HG03575 (cell line): ENCODE measurements at regions not wholly inside any gene's neighbourhood (a gene's known extent, or its start where the extent isn't known, plus 50 kb on each side); places are given as distances from the start of the nearest gene placed in this dataset.

Source experiments
- ATAC-seq: cut with Tn5 transposase; IDR thresholded peaks from one replicate; pipeline ENCODE4 v1.9.1; 2021; ENCODE audit not compliant: unreplicated experiment, insufficient number of reproducible peaks, low FRiP score; ENCODE audit errors: extremely low read depth

DNA sequence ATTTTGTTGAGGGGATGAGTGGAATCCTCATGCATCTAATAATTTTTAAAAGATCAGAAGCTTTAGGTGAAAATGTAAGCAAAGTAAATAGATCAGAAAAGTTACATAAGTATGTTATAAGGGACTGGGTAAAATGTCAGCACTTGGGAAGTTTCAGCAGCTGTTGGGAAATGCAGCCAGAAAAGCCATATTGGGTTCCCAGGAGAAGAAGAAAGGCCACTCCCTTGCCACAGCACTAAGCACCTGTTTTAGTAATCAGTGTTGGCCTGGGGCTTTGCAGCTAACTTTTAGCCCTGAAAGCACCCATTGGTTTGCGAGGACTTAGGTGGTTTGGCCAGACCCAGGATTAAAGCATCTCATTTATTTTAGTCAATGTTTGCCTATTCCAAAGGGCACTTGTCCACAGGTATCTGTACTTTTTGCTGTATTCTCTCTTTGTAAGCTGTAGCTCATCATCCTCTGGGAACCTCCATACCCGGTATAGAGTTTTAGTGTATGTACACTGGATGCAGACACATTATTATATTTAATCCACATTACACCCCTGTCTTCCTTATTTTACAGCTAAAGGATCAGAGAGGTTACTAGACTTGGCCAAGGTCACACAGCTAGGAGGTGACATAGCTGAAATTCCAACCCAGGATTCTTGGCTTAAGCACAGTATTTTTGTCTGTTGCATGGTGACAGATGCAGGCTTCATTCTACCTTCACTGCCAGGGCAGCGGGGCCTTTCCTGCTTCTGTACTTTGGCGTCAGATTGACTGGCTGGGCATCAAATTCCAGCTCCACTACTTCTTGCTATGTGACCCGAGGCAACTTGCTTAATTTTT lies 127.7 kb upstream of the SESN3 start:
- ATAC-seq = no peak

DNA sequence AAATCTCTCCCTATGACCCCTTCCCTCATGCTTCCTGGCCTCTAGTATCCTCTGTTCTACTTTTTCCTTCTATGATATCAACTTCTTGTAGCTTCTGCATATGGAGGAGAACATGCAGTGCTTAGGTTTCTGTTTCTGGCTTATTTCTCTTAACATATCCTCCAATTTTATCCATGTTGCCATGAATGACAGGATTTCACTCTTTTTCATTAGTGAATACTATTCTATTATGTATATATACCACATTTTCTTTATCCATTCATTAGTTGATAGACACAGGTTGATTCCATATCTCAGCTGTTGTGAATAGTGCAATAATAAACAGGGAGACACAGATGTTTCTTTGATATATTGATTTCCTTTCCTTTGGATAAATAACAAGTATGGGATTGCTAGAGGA lies 123.3 kb upstream of the SESN3 start:
- no peak for ATAC-seq

DNA sequence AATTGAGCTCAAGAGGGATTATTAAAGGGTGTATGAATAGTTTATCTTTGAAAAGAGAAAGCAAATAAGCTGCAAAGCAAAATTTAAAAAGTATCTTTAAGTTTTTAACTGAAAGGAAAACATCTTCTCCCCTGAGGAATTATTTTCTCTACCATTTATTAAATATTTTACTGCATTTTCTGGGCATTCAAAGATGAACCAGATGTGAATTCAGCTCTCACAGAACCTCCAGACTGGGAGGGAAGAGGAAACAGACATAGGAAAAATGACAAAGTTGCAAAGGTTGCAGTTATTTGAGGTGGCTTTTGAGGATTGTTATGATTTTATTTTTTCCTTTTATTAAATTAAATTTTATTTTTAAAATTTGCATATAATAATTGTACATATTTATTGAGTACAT lies 122.7 kb upstream of the SESN3 start:
- no peak for ATAC-seq

DNA sequence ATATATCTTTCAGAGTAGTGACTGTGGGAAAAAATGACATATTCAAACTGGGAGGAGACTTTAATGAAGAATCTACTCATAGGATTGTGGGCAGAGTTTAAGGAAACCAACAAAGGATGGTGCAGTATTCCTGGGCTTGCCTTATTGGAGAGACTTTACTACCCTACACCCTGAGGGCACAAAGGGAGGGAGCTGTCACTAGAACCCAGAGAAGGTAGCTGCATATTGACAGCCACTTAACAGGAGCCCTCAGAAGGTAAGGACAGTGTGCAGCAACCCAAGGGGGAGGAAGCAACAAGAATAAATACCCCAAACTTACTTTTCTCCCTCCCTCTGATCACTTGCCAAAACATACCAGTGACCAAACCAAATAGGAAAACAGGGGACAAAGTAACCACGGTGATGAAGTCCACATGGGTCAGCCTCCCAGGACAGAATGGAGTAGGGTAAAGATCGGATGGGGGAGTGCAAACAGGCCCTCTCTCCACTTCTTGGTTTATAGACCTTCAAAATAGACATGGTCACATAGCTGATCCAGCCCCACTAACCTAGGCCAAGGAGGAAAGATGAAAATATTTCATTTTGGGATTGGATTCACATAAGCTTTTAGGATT lies 121.8 kb upstream of the SESN3 start:
- ATAC-seq = no peak

DNA sequence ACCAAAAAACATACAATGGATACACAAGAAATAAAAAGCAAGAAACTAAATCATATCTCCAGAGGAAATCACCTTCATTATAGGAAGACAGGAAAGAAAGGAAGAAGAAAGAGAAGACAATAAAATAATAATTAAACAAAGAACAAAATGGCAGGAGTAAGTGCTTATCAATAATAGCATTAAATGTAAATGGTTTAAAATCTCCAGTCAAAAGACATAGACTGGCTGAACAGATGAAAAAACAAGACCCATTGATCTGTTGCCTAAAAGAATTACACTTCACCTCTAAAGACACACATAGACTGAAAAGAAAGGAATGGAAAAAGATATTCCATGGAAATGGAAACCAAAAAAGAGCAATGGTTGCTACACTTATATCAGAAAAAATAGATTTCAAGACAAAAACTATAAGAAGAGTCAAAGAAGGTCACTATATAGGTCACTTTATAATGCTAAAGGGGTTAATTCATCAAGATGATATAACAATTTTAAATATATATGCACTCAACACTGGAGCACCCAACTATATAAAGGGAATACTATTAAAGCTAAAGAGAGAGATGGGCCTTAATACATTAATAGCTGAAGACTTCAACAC lies 118.4 kb upstream of the SESN3 start:
- no peak for ATAC-seq

DNA sequence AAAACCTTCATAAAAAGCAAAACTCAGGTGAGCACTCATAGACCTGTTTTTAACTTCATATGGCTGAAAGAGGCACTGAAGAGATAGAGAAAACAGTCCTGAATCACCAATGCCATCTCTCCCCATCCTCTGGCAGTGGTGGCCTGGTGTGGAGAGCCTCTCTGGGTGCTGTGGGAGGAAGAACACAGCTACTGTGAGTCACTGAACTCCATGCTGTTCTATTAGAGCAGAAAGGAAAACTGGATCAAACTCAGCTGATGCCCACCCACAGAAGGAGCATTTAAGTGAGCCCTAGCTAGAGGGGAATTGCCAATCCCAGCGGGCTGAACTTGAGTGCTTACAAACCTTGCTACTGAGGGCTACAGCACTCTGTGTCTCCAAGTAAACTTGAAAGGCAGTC lies 115.3 kb upstream of the SESN3 start:
- no peak for ATAC-seq

DNA sequence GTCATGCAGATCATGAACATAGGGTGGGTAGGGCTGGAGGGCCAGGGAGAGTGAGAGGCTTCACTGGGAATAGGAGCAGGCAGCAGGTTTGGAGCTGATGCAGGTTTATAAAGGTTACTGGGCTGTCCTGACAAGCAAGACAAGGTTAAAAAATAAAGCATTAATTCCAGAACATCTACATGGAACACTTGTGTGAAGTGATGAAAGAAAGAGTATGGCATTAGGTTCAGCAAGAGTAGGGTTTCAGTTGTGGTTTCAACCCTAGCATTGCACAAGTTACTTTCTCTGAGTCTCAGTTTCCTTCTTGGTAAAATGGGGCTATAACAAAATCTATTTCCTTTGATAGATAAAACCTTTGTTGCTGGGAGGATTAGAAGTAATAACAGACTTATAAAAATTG lies 114.6 kb upstream of the SESN3 start:
- no peak for ATAC-seq

DNA sequence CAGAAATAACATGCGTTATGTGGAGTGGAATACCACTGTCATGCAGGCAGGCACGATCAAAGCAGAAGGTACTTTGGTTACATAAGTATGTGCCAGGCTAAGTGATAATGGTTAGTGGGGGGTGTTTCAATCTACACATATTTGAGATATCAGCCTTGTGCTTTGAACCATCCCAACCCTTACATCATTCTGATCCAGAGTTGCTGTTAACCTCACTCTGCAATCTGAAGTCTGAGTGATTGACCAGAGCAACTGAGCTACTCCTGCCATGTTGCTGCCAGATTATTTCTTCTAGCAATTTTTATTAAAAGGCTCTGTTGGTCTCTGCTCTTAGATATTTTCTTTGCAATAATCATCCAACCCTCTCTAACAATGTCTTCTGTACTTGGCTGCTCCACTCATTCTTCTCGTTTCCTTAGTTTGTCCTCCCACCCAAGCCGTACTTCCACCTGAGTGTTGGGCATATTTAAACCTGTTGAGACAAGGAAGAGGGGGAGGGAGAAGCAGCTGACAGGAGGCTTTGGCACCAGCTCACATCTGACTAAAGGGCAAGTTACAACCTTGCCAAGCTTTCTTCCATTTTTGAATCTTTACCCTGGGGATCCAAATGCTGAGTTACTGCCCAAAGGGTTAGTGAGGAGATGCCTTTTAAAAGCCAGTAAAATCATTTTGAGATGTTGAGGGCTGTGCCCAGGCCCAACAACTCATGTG lies 114.1 kb upstream of the SESN3 start:
- no peak for ATAC-seq

DNA sequence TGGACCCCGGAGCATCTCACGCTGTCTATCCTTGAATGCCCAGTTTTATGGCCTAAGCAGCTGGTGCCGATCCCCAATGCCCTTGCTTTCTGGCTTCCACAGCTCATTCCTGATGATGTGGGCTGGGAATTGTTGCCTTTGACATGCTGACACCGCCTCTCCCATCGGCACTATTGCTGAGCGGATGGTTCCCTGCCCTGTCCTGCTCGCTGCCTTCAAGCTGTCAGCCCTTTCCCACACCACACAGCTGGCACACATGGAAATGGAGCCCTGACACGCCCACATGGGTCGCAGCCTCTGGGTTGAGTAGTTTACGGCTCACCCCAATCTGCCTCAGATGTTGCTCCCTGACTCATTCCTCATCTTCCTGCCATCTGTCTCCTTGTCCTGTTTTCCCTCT lies 110.2 kb upstream of the SESN3 start:
- no peak for ATAC-seq

DNA sequence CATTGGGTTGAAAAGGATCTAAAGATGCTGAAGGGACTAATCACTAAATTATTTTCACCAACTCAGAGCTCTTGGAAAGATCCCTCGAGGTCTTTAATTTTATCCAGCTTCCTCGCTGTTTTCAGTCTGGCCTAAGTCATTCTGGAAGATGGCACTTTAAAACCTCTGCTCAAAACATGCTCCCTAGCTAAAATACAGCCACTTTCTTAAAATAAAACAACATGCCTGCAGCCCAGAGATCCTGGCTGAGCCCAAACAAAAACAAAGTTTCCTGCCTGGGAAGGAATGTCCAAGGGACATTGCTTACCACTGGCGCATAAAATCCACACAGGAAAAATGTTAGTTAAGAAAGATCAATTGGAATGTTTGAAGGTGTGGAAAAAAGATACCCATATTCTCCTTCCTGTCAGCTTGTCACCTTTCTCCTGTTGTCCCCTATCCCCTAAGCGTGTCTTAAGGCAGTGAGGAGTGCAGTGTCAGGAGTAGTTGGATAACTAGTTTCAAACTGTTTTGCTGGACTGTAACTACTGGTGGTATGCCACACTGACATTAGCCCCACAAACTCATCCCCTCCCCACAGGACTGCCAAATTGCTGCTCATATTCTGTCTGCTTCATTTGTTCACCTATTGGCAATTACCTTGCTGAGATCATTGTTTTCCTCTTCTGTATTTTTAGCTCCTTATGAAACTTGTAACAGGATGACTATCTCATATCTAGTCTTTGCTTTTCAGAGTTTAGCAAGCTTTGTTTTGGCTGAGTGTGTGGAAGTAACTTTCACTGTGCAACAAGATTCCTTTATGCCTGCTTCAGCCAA lies 108.3 kb upstream of the SESN3 start:
- no peak for ATAC-seq

DNA sequence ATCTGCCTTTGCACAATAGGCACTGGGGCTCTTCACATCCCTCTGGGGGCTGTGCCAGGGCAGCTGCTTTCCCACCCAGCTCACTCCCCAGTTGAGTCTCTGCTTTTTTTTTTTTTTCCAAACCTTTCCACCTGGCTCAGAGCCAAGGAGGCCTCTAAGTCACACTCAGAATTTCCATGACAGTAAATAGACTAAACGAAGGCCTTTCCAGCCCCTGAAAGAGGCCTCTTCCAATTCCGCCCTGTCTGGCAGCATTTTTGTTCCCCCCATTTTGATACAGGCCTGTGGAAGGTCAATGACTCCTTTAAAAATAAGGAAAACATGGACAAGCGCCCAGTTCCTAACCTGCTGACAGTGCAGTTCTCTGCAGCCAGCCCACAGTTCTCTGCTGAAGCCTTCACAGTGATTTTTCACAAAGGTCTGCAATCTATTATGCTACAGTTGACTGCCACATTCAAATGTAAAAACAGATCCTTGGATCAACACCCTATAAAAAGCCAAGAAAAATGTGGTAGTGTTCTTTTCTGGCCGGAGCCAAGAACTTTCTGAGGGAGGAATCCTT lies 107.5 kb upstream of the SESN3 start:
- ATAC-seq = no peak

DNA sequence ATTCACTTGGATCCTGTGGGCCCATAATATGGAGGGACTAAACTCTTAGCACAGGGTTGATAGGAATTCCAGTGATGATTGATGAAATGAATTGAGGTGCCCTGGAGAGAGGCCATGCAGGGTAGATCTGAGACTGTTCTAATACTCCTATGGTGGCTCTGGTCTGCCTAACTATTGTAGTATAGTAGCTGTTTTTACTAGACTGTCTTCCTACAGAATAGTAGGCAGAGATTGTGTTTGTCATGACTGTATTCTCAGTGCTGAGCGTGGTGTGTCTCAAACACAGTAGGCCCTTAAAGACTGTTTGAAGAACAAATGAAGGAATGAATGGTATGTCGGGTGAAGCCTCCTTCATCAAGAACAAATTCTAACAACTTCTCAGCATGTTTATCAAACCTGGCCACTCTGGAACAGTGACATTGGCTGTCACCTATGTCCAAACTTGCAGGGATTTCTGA lies 107.0 kb upstream of the SESN3 start:
- ATAC-seq = peak; percentile 4

DNA sequence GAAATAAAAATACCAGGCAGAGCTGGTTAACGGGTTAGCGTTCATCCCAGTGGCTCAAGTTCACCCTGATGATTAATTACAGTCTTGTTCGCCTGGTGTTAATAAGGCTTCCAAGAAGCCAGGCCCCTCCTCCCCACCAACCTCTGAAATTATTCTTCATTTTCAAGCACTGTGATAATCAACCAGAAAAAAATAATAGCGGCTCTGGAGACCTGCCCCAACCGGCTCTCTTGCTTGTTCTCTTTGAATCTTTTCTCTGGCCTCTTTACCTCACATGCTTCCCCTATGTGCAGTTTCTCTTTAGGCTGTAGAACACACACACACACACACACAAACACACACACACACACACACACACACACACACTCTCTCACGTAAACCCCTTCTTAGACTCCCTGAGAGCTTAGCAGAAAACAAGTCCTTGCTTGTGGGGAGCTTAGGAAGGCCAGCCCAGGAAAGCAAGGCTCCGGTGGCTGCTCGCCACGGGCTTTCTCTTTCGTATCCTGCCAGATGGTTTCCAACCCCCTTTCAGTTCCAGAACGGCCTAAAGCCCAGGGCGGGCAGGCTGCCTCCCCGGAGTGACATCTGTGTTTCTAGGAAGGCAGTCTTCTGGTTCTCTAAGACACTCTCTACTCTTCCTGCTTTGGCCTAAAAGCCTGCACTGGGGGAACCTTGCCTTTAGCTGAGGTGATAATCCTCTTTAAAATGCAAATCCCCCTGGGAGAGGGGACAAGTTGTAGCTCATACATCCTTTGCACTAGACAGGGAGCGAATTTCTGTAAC lies 106.4 kb upstream of the SESN3 start:
- peak; percentile 62 for ATAC-seq

DNA sequence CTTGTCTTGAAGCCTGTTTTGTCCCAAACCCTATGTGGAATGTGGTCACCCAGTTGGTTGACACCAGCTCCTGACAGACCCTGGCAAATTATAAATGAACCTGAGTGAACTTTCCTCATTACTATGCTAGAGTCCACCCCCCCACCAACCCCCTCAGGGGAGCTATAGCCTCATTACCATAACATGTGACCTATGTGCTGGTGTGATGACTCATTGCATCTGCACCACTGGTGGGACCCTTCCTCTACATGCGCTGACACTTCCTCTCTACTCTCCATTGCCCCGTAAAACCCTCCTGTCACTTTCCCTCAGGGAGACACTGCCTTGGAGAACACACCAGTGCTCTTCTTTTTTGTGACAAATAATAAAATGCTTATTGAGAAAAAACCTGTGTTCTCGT lies 105.0 kb upstream of the SESN3 start:
- no peak for ATAC-seq

DNA sequence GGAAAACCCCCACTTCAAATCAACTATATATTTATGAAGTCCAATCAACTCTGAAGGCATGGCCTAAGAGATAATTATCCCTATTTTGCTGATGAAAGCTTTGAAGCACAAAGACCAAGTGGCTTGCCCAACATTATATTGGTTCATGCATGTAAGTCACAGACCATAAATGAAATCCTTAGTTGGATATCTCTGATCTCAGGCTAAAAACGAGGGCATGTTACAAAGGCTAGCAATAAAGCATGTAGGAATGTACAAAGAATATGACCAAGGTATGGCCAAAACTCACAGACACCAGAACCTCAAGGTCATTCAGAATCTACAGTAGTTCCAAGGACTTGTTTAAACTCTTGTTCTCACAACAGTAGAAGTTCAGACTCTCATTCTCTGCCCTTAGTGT lies 100.2 kb upstream of the SESN3 start:
- no peak for ATAC-seq

DNA sequence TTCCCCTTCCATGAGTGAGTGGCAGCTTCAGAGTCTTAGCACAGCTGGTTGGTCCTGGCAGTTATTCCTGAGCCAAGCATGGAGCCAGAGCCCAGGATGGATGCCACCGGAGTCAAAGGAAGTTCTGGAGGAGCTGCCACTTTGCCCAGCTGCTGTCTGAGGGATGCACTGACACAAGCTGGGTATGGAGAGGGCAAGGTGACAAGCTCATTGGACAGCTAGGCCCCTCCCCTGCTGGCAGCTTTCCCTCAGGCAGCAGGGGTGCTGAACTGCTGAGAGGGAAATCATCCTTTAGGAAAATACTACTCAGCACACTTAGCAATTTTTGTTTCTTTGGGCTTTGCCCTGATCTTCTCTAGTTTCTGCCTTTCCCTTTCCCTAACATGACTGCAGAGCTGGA lies 99.3 kb upstream of the SESN3 start:
- ATAC-seq = no peak

DNA sequence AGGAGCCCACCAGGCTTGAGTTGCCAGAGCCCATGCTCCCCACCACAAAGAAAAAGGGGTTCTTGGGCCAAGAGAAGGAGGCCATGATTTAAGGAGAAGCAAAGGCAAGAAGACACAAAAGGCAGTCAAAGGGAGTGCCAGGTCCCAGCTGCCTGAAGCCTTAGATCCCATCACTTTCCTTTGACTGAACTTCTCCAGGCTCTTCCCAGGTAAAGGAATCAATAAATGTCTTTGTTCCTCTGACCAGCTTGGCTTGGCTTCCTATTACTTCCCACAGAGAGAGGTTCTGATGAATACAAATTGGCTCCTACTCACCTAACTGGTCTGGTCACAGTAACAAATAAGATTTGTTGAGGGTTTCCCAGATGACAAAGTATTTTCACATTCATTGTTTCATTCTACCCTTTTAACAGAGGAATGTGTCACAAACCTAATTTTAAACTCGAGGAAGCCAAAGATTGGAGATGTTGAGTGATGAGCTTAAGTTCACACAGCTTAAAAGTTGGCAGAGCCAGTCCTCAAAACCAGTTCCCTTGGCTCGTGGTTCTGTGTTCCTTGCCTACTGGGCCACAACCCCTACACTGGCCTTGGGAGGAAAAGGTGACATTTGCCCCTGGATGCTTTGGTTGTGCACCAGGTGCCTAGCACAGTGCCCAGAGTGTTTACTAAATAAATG lies 96.4 kb upstream of the SESN3 start:
- ATAC-seq = no peak
